ENCODE measurements at regions not wholly inside any gene's neighbourhood (a gene's known extent, or its start where the extent isn't known, plus 50 kb on each side); places are given as distances from the start of the nearest gene placed in this dataset.

- intact Hi-C loops (cut with DNase I): no loop called here
- H3K9me3 ChIP-seq: no peaks in the 10 kb centered on the region
- no peak overlapping the region for H3K27ac ChIP-seq
- no peak for TF ChIP-seq CTCF (IDR thresholded peaks at IDR 0.05)
- no peaks in the 10 kb centered on the region for H3K4me1 ChIP-seq
- no peak overlapping the region for H3K4me3 ChIP-seq
- H3K27me3 ChIP-seq: no peaks in the 10 kb centered on the region
- no peaks in the 10 kb centered on the region for H3K36me3 ChIP-seq
- no peak for DNase-seq
- H3K9ac ChIP-seq (ENCODE audit: low read depth in 2 of 2, low read length in 2 of 2): no peak overlapping the region
These were observed 67.1 kb upstream of the HIF1A start for GRCh38 chr14:61628016-61628725.

DNA sequence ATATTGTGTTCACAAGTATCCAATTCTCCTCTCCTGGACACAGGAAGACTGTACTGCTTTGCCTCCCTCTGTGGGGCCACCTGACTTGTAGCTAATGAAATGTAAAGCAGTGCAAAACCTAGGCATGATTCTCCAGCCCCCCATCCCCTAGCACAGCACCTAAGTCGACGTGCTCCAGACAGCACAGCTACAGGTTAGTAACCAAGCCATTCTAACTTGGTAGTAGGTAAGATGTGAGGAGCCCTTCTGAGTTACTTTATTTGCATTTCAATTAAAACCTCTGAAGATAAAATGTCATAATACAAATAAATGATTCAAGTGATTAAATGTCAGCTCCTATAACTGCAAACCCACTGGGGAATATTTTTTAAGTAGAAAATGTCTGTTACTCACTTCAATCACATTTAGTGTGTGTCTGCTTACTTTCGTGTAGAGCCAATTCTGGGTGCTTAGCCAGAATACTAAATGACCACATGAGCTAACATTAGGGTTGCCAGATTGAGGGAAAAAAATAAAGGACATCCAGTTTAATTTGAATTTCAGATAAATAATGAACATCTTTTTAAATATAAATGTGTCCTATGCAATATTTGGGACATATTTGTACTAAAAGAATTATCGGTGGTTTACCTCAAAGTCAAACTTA, 64.8 kb upstream of the HIF1A start:
- H3K9me3 ChIP-seq: no peaks in the 10 kb centered on the region
- no peaks in the 10 kb centered on the region for H3K36me3 ChIP-seq
- H3K4me3 ChIP-seq: no peak overlapping the region
- no peak for TF ChIP-seq CTCF (IDR thresholded peaks at IDR 0.05)
- intact Hi-C loops (cut with DNase I): no loop called here
- no peak overlapping the region for H3K27ac ChIP-seq
- DNase-seq: no peak
- no peaks in the 10 kb centered on the region for H3K27me3 ChIP-seq
- H3K9ac ChIP-seq (ENCODE audit: low read depth in 2 of 2, low read length in 2 of 2): no peak overlapping the region
- no peaks in the 10 kb centered on the region for H3K4me1 ChIP-seq

- Histone ChIP-seq H3K4me1 (no peaks in the 10 kb centered on the region), H3K9ac (ENCODE audit: low read depth in 2 of 2, low read length in 2 of 2) (no peak overlapping the region), H3K36me3 (no peaks in the 10 kb centered on the region), H3K27ac (no peak overlapping the region), H3K9me3 (no peaks in the 10 kb centered on the region), H3K27me3 (no peaks in the 10 kb centered on the region), H3K4me3 (no peak overlapping the region)
- DNase-seq: no peak
- intact Hi-C loops (cut with DNase I): no loop called here
- TF ChIP-seq CTCF (IDR thresholded peaks at IDR 0.05): no peak
These were observed 64.1 kb upstream of the HIF1A start for GRCh38 chr14:61631045-61631687.

DNA sequence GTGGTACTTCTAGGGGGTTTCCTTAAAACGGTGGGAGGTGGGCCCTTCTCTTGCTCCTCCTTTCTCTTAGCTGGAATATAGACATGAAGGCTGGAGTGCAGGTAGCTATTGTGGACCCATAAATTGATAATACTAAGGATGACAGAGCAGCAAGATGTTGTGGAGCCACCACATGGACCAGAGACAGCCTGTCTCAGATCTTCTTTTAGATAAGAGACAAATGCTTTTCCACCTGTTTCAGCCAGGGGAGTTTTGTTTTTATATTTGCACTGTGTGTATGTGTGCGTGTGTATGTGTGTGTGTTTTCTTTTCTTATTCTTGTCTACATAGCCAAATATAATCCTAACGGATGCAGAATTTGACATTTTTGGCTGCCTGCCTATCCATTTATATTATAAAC, 62.9 kb upstream of the HIF1A start:
- no peak for DNase-seq
- Histone ChIP-seq H3K4me1 (no peaks in the 10 kb centered on the region), H3K27ac (no peak overlapping the region), H3K9ac (ENCODE audit: low read depth in 2 of 2, low read length in 2 of 2) (no peak overlapping the region), H3K9me3 (no peaks in the 10 kb centered on the region), H3K36me3 (no peaks in the 10 kb centered on the region), H3K4me3 (no peak overlapping the region), H3K27me3 (no peaks in the 10 kb centered on the region)
- intact Hi-C loops (cut with DNase I): no loop called here
- TF ChIP-seq CTCF (IDR thresholded peaks at IDR 0.05): no peak

DNA sequence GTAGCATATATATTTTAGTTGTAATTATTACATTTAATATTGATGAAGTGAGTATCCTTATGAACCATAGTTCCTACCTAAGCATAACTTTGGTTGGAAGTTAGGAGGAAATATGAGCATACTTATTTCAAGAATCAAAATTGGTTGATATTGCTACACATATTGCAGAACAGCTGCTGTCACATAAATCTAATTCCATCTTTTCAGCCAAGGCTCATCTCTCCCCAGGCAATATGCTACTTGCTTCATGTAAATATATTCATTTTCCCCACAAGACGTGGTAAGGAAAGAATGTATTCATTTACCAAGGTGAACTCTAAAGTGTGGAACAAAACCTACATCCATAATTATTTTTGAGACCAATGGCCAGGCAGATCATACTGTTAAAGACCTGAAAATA, 62.5 kb upstream of the HIF1A start:
- intact Hi-C loops (cut with DNase I): no loop called here
- Histone ChIP-seq H3K27ac (no peak overlapping the region), H3K9ac (ENCODE audit: low read depth in 2 of 2, low read length in 2 of 2) (no peak overlapping the region), H3K27me3 (no peaks in the 10 kb centered on the region), H3K9me3 (no peaks in the 10 kb centered on the region), H3K36me3 (no peaks in the 10 kb centered on the region), H3K4me1 (no peaks in the 10 kb centered on the region), H3K4me3 (no peak overlapping the region)
- DNase-seq: no peak
- no peak for TF ChIP-seq CTCF (IDR thresholded peaks at IDR 0.05)

Data from colonic mucosa (tissue), 4 donors.